ENCODE measurements at regions not wholly inside any gene's neighbourhood (a gene's known extent, or its start where the extent isn't known, plus 50 kb on each side); places are given as distances from the start of the nearest gene placed in this dataset.

GRCh38 chr17:65328567-65328966 lies 191.4 kb downstream of the RGS9 start:
- intact Hi-C loops (cut with DNase I; ENCODE audit: low total_unique reads) = no loop called here
- Histone ChIP-seq H3K4me3 (no peak overlapping the region), H3K27ac (no peak overlapping the region), H3K4me1 (no peaks in the 10 kb centered on the region), H3K27me3 (no peaks in the 10 kb centered on the region), H3K36me3 (ENCODE audit: low read depth, missing control alignments) (no peaks in the 10 kb centered on the region), H3K9me3 (no peaks in the 10 kb centered on the region)
- TF ChIP-seq POLR2A (IDR thresholded peaks at IDR 0.05) = no peak
- no peak for TF ChIP-seq CTCF (IDR thresholded peaks at IDR 0.05)
- DNase-seq = no peak

GRCh38 chr17:65324611-65325342 lies 187.6 kb downstream of the RGS9 start:
- Histone ChIP-seq H3K27me3 (no peaks in the 10 kb centered on the region), H3K4me1 (no peaks in the 10 kb centered on the region), H3K36me3 (ENCODE audit: low read depth, missing control alignments) (no peaks in the 10 kb centered on the region), H3K9me3 (no peaks in the 10 kb centered on the region), H3K27ac (no peak overlapping the region), H3K4me3 (no peak overlapping the region)
- intact Hi-C loops (cut with DNase I; ENCODE audit: low total_unique reads) = no loop called here
- DNase-seq = peak; percentile 71
- 28 to 42% methylated on average over 5 of the region's 5 CpGs for WGBS, 2 donors
- TF ChIP-seq CTCF (IDR thresholded peaks at IDR 0.05) (no peak), POLR2A (IDR thresholded peaks at IDR 0.05) (no peak)

GRCh38 chr17:65323049-65323448 lies 185.9 kb downstream of the RGS9 start:
- Histone ChIP-seq H3K4me1 (no peaks in the 10 kb centered on the region), H3K4me3 (no peak overlapping the region), H3K9me3 (no peaks in the 10 kb centered on the region), H3K27ac (no peak overlapping the region), H3K36me3 (ENCODE audit: low read depth, missing control alignments) (no peaks in the 10 kb centered on the region), H3K27me3 (no peaks in the 10 kb centered on the region)
- no peak for TF ChIP-seq POLR2A (IDR thresholded peaks at IDR 0.05)
- TF ChIP-seq CTCF (IDR thresholded peaks at IDR 0.05) = no peak
- intact Hi-C loops (cut with DNase I; ENCODE audit: low total_unique reads) = no loop called here
- 66 to 80% methylated on average over 2 of the region's 2 CpGs for WGBS, 2 donors
- DNase-seq = no peak

GRCh38 chr17:65320820-65321219 lies 183.7 kb downstream of the RGS9 start:
- DNase-seq = no peak
- Histone ChIP-seq H3K36me3 (ENCODE audit: low read depth, missing control alignments) (no peaks in the 10 kb centered on the region), H3K4me3 (no peak overlapping the region), H3K4me1 (no peaks in the 10 kb centered on the region), H3K9me3 (no peaks in the 10 kb centered on the region), H3K27ac (no peak overlapping the region), H3K27me3 (no peaks in the 10 kb centered on the region)
- intact Hi-C loops (cut with DNase I; ENCODE audit: low total_unique reads) = no loop called here
- no peak for TF ChIP-seq POLR2A (IDR thresholded peaks at IDR 0.05)
- TF ChIP-seq CTCF (IDR thresholded peaks at IDR 0.05) = no peak
- 87 to 92% methylated on average over 5 of the region's 5 CpGs for WGBS, 2 donors

GRCh38 chr17:65314212-65314611 lies 177.0 kb downstream of the RGS9 start:
- H3K4me3 ChIP-seq = no peak overlapping the region
- no peaks in the 10 kb centered on the region for H3K27me3 ChIP-seq
- no peaks in the 10 kb centered on the region for H3K4me1 ChIP-seq
- no peaks in the 10 kb centered on the region for H3K36me3 ChIP-seq (ENCODE audit: low read depth, missing control alignments)
- intact Hi-C loops (cut with DNase I; ENCODE audit: low total_unique reads) = no loop called here
- H3K9me3 ChIP-seq = no peaks in the 10 kb centered on the region
- H3K27ac ChIP-seq = no peak overlapping the region
- WGBS, 2 donors = 72 to 88% methylated on average over 6 of the region's 6 CpGs
- DNase-seq = no peak
- TF ChIP-seq CTCF (IDR thresholded peaks at IDR 0.05) (no peak), POLR2A (IDR thresholded peaks at IDR 0.05) (no peak)
